ENCODE measurements at regions not wholly inside any gene's neighbourhood (a gene's known extent, or its start where the extent isn't known, plus 50 kb on each side); places are given as distances from the start of the nearest gene placed in this dataset.
"Not testable (repeated sequence)": the region's sequence is repeated elsewhere in the genome, so short reads cannot be mapped to it uniquely, and the experiment has no call there.

- H3K9me3 Mint-ChIP-seq = peaks cover 2% of the 10 kb centered on the region
- ChIA-PET POLR2A (no interaction called here), CTCF (no interaction called here)
- no peak overlapping the region for H3K4me3 Mint-ChIP-seq
- no peak for DNase-seq
- H3K36me3 Mint-ChIP-seq (ENCODE audit: low read depth) = no peaks in the 10 kb centered on the region
- no peaks in the 10 kb centered on the region for H3K27me3 Mint-ChIP-seq
- H3K27ac Mint-ChIP-seq = no peak overlapping the region
- H3K4me1 Mint-ChIP-seq = no peaks in the 10 kb centered on the region
Observed at GRCh38 chrX:98897191-98897590, 1512.9 kb downstream of the PCDH19 start.

GRCh38 chrX:98850639-98851038, 1559.4 kb downstream of the PCDH19 start:
- POLR2A ChIA-PET; H3K4me1 Mint-ChIP-seq; H3K4me3 Mint-ChIP-seq; H3K9me3 Mint-ChIP-seq; H3K27me3 Mint-ChIP-seq; CTCF ChIA-PET; DNase-seq; H3K27ac Mint-ChIP-seq; H3K36me3 Mint-ChIP-seq (ENCODE audit: low read depth): not testable (repeated sequence)
